Peyer's patch (tissue), 4 donors: ENCODE measurements at regions not wholly inside any gene's neighbourhood (a gene's known extent, or its start where the extent isn't known, plus 50 kb on each side); places are given as distances from the start of the nearest gene placed in this dataset.

ENCODE experiments used
- CTCF ChIP-seq, 6 experiments: fragments of 450-650 bp in 4 of 6; fragments of 200-600 bp in 2 of 6; sonication (generic) in 1 of 6; IDR thresholded peaks; one replicate each; pipeline ENCODE4 v1.5.1; 2017 to 2019; ENCODE audit warnings: antibody characterized with exemption in 6 of 6, mild to moderate bottlenecking in 3 of 6, moderate library complexity in 1 of 6
- POLR2A ChIP-seq, 2 donors: fragments of 450-650 bp; IDR thresholded peaks; one replicate each; pipeline ENCODE4 v1.5.1; 2017; ENCODE audit warnings: antibody characterized with exemption in 2 of 2, mild to moderate bottlenecking in 2 of 2, moderate library complexity in 2 of 2

DNA sequence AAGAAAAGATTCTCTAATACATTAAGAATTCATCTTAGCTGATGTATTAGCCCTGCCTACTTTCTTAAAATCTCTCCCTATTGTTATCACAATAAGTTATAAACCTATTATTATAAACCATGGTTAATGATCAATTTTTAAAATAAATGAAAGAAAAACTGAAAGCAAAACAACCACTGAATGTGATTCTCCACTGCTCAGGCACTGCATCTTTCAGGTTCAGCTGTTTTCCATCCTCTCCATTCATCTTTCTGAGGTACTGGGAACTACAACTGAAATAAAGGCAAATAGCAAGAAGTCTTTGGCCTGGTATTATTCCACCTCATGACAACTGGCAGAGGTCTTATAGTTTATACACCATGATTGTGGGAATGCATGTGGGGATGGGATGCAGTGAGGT is 798.9 kb upstream of the AADAT start:
- TF ChIP-seq CTCF (IDR thresholded peaks at IDR 0.05), result no peak
- no peak for TF ChIP-seq POLR2A (IDR thresholded peaks at IDR 0.05)
